WTC11 (cell line): ENCODE measurements at regions not wholly inside any gene's neighbourhood (a gene's known extent, or its start where the extent isn't known, plus 50 kb on each side); places are given as distances from the start of the nearest gene placed in this dataset.

Experiments used
- ATF1 ChIP-seq: sonication (generic); formaldehyde crosslinking; IDR thresholded peaks from 2 replicates; pipeline ENCODE4 v1.8.1; 2023; ENCODE audit warnings: mild to moderate bottlenecking, moderate library complexity, missing genetic modification reagents
- CTCF ChIP-seq: fragments of 200-600 bp; IDR thresholded peaks from 2 replicates; pipeline ENCODE4 v1.8.0; 2022; ENCODE audit warnings: antibody characterized with exemption
- MYBL2 ChIP-seq: sonication (generic); formaldehyde crosslinking; IDR thresholded peaks from 2 replicates; pipeline ENCODE4 v1.8.1; 2023; ENCODE audit warnings: mild to moderate bottlenecking, moderate library complexity, missing genetic modification reagents
- ZBTB21 ChIP-seq: sonication (generic); formaldehyde crosslinking; IDR thresholded peaks from 2 replicates; pipeline ENCODE4 v1.8.1; 2023; ENCODE audit warnings: mild to moderate bottlenecking, missing genetic modification reagents, borderline replicate concordance
- ZNF416 ChIP-seq: fragments of 250-450 bp; sonication (Bioruptor Pico); IDR thresholded peaks from 2 replicates; pipeline ENCODE4 v1.9.0; 2021; ENCODE audit warnings: mild to moderate bottlenecking, inconsistent platforms
- ZNF532 ChIP-seq: fragments of 250-450 bp; sonication (Bioruptor Pico); IDR thresholded peaks from 2 replicates; pipeline ENCODE4 v1.9.0; 2021; ENCODE audit warnings: mild to moderate bottlenecking, borderline replicate concordance
- TF ChIP-seq, protein P1 (sequence below): sonication (generic); formaldehyde crosslinking; IDR thresholded peaks from 2 replicates; pipeline ENCODE4 v1.8.0; 2022; ENCODE audit warnings: mild to moderate bottlenecking, missing genetic modification reagents
- TF ChIP-seq, protein P2 (sequence below): sonication (generic); formaldehyde crosslinking; conservative IDR thresholded peaks from 2 replicates; pipeline ENCODE4 v1.8.1; 2022; ENCODE audit warnings: mild to moderate bottlenecking, missing genetic modification reagents
- TF ChIP-seq, protein P3 (sequence below): sonication (generic); formaldehyde crosslinking; conservative IDR thresholded peaks from 2 replicates; pipeline ENCODE4 v1.8.1; 2023; ENCODE audit warnings: mild to moderate bottlenecking, low read depth, missing genetic modification reagents, moderate library complexity

GRCh38 chr6:156154896-156155295 is 622.3 kb upstream of the ARID1B start:
- TF ChIP-seq ZBTB21 (CRISPR knock-in tag) (no peak), CTCF (no peak), ZNF416 (CRISPR knock-in tag) (no peak), MYBL2 (CRISPR knock-in tag) (no peak), ZNF532 (no peak), ATF1 (CRISPR knock-in tag) (no peak)
- TF ChIP-seq, protein P1, sequence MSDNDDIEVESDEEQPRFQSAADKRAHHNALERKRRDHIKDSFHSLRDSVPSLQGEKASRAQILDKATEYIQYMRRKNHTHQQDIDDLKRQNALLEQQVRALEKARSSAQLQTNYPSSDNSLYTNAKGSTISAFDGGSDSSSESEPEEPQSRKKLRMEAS (CRISPR knock-in tag): no peak
- TF ChIP-seq, protein P2, sequence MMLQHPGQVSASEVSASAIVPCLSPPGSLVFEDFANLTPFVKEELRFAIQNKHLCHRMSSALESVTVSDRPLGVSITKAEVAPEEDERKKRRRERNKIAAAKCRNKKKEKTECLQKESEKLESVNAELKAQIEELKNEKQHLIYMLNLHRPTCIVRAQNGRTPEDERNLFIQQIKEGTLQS (CRISPR knock-in tag): no peak
- TF ChIP-seq, protein P3, sequence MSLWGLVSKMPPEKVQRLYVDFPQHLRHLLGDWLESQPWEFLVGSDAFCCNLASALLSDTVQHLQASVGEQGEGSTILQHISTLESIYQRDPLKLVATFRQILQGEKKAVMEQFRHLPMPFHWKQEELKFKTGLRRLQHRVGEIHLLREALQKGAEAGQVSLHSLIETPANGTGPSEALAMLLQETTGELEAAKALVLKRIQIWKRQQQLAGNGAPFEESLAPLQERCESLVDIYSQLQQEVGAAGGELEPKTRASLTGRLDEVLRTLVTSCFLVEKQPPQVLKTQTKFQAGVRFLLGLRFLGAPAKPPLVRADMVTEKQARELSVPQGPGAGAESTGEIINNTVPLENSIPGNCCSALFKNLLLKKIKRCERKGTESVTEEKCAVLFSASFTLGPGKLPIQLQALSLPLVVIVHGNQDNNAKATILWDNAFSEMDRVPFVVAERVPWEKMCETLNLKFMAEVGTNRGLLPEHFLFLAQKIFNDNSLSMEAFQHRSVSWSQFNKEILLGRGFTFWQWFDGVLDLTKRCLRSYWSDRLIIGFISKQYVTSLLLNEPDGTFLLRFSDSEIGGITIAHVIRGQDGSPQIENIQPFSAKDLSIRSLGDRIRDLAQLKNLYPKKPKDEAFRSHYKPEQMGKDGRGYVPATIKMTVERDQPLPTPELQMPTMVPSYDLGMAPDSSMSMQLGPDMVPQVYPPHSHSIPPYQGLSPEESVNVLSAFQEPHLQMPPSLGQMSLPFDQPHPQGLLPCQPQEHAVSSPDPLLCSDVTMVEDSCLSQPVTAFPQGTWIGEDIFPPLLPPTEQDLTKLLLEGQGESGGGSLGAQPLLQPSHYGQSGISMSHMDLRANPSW (CRISPR knock-in tag): no peak
